ENCODE measurements at regions not wholly inside any gene's neighbourhood (a gene's known extent, or its start where the extent isn't known, plus 50 kb on each side); places are given as distances from the start of the nearest gene placed in this dataset.

DNA sequence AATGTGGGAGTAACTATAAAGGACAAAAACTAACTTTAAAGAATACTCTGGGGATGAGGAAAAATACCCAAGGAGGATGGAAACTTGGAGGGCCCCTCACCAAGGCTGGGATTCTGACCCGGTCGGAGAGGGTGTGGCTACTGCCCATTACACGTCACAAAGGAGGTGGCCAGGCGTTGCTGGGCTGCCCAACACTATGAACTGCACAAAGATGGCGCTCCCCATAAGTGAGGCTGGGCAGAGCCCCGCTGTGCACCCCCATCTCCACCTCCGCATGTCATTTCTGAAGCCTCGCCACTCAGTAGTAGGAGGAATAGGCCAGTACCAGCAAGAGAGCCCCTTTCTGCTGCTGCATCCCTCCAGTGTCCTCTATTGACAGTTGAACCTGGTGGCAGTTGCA lies 290.1 kb upstream of the ZNF32 start:
- Histone ChIP-seq H3K4me3 (ENCODE audit: low read depth, low read length) (no peak overlapping the region), H3K27me3 (ENCODE audit: control insufficient read depth, insufficient read depth, low read length) (no peaks in the 10 kb centered on the region), H3K36me3 (ENCODE audit: control insufficient read depth, insufficient read depth, low read length) (no peaks in the 10 kb centered on the region)
- POLR2A ChIA-PET = no interaction called here
- TF ChIP-seq, protein P1, sequence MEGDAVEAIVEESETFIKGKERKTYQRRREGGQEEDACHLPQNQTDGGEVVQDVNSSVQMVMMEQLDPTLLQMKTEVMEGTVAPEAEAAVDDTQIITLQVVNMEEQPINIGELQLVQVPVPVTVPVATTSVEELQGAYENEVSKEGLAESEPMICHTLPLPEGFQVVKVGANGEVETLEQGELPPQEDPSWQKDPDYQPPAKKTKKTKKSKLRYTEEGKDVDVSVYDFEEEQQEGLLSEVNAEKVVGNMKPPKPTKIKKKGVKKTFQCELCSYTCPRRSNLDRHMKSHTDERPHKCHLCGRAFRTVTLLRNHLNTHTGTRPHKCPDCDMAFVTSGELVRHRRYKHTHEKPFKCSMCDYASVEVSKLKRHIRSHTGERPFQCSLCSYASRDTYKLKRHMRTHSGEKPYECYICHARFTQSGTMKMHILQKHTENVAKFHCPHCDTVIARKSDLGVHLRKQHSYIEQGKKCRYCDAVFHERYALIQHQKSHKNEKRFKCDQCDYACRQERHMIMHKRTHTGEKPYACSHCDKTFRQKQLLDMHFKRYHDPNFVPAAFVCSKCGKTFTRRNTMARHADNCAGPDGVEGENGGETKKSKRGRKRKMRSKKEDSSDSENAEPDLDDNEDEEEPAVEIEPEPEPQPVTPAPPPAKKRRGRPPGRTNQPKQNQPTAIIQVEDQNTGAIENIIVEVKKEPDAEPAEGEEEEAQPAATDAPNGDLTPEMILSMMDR (IDR thresholded peaks at IDR 0.05; ENCODE audit: insufficient read depth, low read depth, low read length) = no peak
- DNase-seq (ENCODE audit: low read depth) = no peak
- CTCF ChIA-PET = interaction anchor here (0.6 kb wide), 1 partner anchor 92 kb away, joined by 3 read pairs; no protein-coding TSS in a partner anchor

DNA sequence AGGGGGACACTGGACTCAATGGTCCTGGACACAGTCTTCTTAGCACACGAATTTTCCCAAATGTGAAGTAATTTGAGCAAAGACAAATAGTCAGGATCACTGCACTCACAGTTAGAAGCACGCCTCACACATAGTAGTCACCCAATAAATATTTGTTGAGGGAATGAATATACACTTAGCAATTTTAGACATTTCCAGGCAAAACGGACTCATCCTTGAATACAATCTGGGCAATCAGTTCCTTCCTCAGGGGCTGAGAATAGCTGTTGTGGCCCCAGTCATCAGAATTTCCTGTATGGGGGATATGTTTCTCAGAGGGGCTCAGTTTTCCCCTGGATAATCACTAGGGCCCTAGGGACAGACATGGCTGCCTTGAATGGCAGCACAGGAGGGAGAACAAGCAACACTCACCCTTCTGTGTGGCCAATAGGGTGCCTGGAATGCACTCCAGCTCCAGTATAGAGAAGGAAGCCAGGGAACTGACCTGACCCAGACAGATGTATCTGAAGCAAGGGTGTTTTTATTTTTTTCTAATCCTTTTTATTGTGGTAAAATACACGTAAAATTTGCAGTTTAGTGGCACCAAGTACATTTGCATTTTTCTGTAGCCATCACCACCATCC lies 282.7 kb upstream of the ZNF32 start:
- peak; percentile 79 for DNase-seq (ENCODE audit: low read depth)
- H3K4me3 ChIP-seq (ENCODE audit: low read depth, low read length) = no peak overlapping the region
- no peaks in the 10 kb centered on the region for H3K27me3 ChIP-seq (ENCODE audit: control insufficient read depth, insufficient read depth, low read length)
- POLR2A ChIA-PET = interaction anchor here (0.6 kb wide), 1 partner anchor 12 kb away, joined by 3 read pairs; no protein-coding TSS in a partner anchor
- TF ChIP-seq, protein P1 (IDR thresholded peaks at IDR 0.05; ENCODE audit: insufficient read depth, low read depth, low read length) = no peak
- H3K36me3 ChIP-seq (ENCODE audit: control insufficient read depth, insufficient read depth, low read length) = no peaks in the 10 kb centered on the region
- CTCF ChIA-PET = interaction anchor here (0.8 to 1.4 kb wide), 4 partner anchors 9 to 27 kb away, joined by 3 to 8 read pairs (median 4); no protein-coding TSS in a partner anchor

DNA sequence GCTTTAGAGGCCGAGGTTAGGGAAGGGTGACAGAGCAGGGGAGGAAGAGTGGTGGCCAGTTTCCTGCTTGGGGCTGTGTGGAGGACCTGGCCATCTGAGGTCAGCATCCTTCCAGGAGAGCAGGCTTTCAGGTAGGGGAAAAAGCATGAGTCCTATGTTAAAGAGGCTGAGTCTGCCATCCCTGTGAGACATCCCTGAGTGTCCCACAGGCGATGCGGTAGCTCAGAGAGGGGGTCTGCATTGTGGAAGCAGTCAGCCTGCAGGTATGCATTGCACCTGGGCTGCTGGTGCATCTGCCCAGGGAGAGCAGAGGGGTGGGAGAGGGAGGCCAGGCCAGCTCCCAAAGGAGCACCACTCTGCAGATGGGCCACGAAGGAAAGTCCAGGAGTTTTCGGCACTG lies 282.1 kb upstream of the ZNF32 start:
- CTCF ChIA-PET = interaction anchor here (0.8 to 1.4 kb wide), 3 partner anchors 9 to 241 kb away, joined by 3 to 8 read pairs (median 3); no protein-coding TSS in a partner anchor
- TF ChIP-seq, protein P1 (IDR thresholded peaks at IDR 0.05; ENCODE audit: insufficient read depth, low read depth, low read length) = no peak
- no peaks in the 10 kb centered on the region for H3K27me3 ChIP-seq (ENCODE audit: control insufficient read depth, insufficient read depth, low read length)
- H3K36me3 ChIP-seq (ENCODE audit: control insufficient read depth, insufficient read depth, low read length) = no peaks in the 10 kb centered on the region
- DNase-seq (ENCODE audit: low read depth) = no peak
- POLR2A ChIA-PET = no interaction called here
- no peak overlapping the region for H3K4me3 ChIP-seq (ENCODE audit: low read depth, low read length)

DNA sequence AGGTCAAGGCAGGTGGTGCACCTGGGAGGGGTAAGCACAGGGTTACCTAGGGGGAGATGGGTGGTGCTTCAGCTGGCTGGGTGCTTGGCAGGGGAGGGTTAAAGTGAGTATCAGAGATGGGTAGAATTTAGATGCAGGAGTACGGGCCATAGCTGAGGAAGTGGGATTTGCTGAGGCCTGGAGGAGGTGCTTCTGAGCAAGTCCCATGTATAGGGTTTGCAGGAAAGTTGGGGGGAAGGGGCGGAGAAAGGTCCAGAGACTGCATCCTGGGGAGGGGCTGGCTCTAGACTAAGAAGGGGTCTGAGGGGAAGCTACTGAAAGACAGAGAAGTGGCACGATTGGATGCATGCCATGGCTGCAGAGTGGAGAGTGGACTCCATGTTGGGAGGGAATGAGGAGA lies 281.6 kb upstream of the ZNF32 start:
- TF ChIP-seq, protein P1 (IDR thresholded peaks at IDR 0.05; ENCODE audit: insufficient read depth, low read depth, low read length) = no peak
- Histone ChIP-seq H3K4me3 (ENCODE audit: low read depth, low read length) (no peak overlapping the region), H3K36me3 (ENCODE audit: control insufficient read depth, insufficient read depth, low read length) (no peaks in the 10 kb centered on the region), H3K27me3 (ENCODE audit: control insufficient read depth, insufficient read depth, low read length) (no peaks in the 10 kb centered on the region)
- POLR2A ChIA-PET = no interaction called here
- CTCF ChIA-PET = interaction anchor here (0.8 to 1.0 kb wide), 2 partner anchors 240 kb away, joined by 3 read pairs; no protein-coding TSS in a partner anchor
- DNase-seq (ENCODE audit: low read depth) = no peak

DNA sequence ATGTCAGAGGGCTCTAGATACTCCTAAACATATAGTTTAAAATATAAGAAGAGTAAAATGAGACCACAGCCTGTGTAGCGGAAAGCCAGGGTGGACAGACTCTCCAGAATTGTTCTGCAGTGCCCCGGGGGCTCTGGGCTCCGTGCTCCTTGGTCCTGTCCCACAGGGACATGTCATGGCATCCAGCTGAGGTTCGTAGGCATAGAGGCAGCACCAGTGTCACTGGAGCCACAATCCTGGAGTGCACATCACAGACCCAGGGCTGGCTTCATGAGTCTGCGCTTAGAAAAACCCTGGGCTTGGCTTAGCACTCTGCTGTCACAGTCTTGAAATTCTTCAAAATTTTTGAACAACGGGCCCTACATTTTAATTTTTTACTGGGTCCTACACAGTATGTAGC lies 280.4 kb upstream of the ZNF32 start:
- POLR2A ChIA-PET = no interaction called here
- TF ChIP-seq, protein P1 (IDR thresholded peaks at IDR 0.05; ENCODE audit: insufficient read depth, low read depth, low read length) = no peak
- CTCF ChIA-PET = interaction anchor here (0.7 to 1.0 kb wide), 2 partner anchors 11 to 239 kb away, joined by 3 read pairs; no protein-coding TSS in a partner anchor

More for the DNA sequence above, 280.4 kb upstream of the ZNF32 start:
- Histone ChIP-seq H3K36me3 (ENCODE audit: control insufficient read depth, insufficient read depth, low read length) (no peaks in the 10 kb centered on the region), H3K4me3 (ENCODE audit: low read depth, low read length) (no peak overlapping the region), H3K27me3 (ENCODE audit: control insufficient read depth, insufficient read depth, low read length) (no peaks in the 10 kb centered on the region)
- DNase-seq (ENCODE audit: low read depth) = no peak
